ENCODE measurements at regions not wholly inside any gene's neighbourhood (a gene's known extent, or its start where the extent isn't known, plus 50 kb on each side); places are given as distances from the start of the nearest gene placed in this dataset.

- Histone ChIP-seq H2BK20ac (ENCODE audit: low read length) (no peak overlapping the region), H4K5ac (ENCODE audit: insufficient read length, low read depth, low read length) (no peak overlapping the region), H3K27ac (ENCODE audit: low read depth, low read length) (no peak overlapping the region), H4K8ac (ENCODE audit: extremely low read depth, insufficient read depth, low read length) (no peak overlapping the region), H3K27me3 (replicated peaks in 1 of 4; ENCODE audit: control insufficient read depth in 3 of 4, extremely low read depth in 1 of 4, insufficient read depth in 3 of 4, low read length in 3 of 4) (peaks cover 0 to under 1% (median 0%) of the 10 kb centered on the region in 4 experiments; a peak in 1 of 7 replicates), H4K20me1 (replicated peaks in 1 of 2; ENCODE audit: control insufficient read depth in 1 of 2, insufficient read depth in 2 of 2, low read length in 2 of 2) (no peaks in the 10 kb centered on the region), H3K18ac (ENCODE audit: extremely low read depth, low read length) (no peak overlapping the region), H3K23me2 (ENCODE audit: low read depth, low read length) (no peaks in the 10 kb centered on the region), H2BK12ac (ENCODE audit: low read depth, low read length) (no peak overlapping the region), H3K4me3 (ENCODE audit: extremely low read depth in 1 of 4, insufficient read depth in 2 of 4, low read depth in 3 of 4, low read length in 4 of 4) (no peak overlapping the region), H3K4me2 (ENCODE audit: insufficient read depth in 1 of 2, low read depth in 2 of 2, low read length in 2 of 2) (no peak overlapping the region), H3K23ac (ENCODE audit: insufficient read length) (peak overlapping the region; percentile 52), H2BK5ac (ENCODE audit: low read depth, low read length) (no peak overlapping the region), H3K56ac (replicated peaks; ENCODE audit: insufficient read length, low read depth, low read length) (no peak overlapping the region), H3K4me1 (replicated peaks in 1 of 4; ENCODE audit: control insufficient read depth in 3 of 4, insufficient read depth in 4 of 4, low read length in 3 of 4) (no peaks in the 10 kb centered on the region), H4K91ac (replicated peaks; ENCODE audit: insufficient read length, low read length) (no peak overlapping the region), H3K79me1 (ENCODE audit: low read depth, low read length) (no peaks in the 10 kb centered on the region), H2BK15ac (ENCODE audit: low read length) (no peak overlapping the region), H2BK120ac (replicated peaks; ENCODE audit: low read depth, low read length) (no peak overlapping the region), H3K9me3 (ENCODE audit: insufficient read depth in 2 of 2, low read depth in 1 of 2, low read length in 1 of 2) (no peaks in the 10 kb centered on the region), H2AK5ac (ENCODE audit: low read depth, low read length) (no peak overlapping the region), H3K9ac (replicated peaks in 1 of 4; ENCODE audit: extremely low read depth in 1 of 4, low read depth in 3 of 4, low read length in 3 of 4) (no peak overlapping the region), H3K79me2 (ENCODE audit: control insufficient read depth in 1 of 2, insufficient read depth in 2 of 2, low read length in 2 of 2) (no peaks in the 10 kb centered on the region), H3K14ac (ENCODE audit: insufficient read length) (no peak overlapping the region), H3K36me3 (ENCODE audit: control insufficient read depth in 2 of 4, insufficient read depth in 4 of 4, low read length in 3 of 4) (no peaks in the 10 kb centered on the region), H3K4ac (replicated peaks; ENCODE audit: insufficient read length, low read depth, low read length) (no peak overlapping the region), H2AFZ (ENCODE audit: low read length) (no peak overlapping the region)
- 87% methylated on average over 1 of the region's 1 CpG; no CpG with 5 or more reads in 1 of the 2 experiments for WGBS, 2 experiments (ENCODE audit: extremely low coverage in 1 of 2, insufficient coverage in 1 of 2, insufficient read length in 1 of 2, insufficient replicate concordance in 2 of 2, low coverage in 1 of 2, low lambda C conversion rate in 2 of 2, missing lambda C conversion rate in 1 of 2)
- POLR2A ChIA-PET (ENCODE audit: partially characterized antibody) = no interaction called here
- CTCF ChIA-PET (ENCODE audit: partially characterized antibody) = no interaction called here
- FAIRE-seq (no peak), DNase-seq (ENCODE audit: low read depth in 1 of 2, low spot score in 2 of 2) (no peak)
- no peak for TF ChIP-seq TAF7 (optimal IDR thresholded peaks at IDR 0.05; ENCODE audit: borderline replicate concordance, low read depth, low read length)
- no peak for TF ChIP-seq BCL11A (IDR thresholded peaks at IDR 0.05; ENCODE audit: low read depth in 2 of 2, low read length in 2 of 2)
- no peak for TF ChIP-seq KDM4A (IDR thresholded peaks at IDR 0.05; ENCODE audit: low read depth, low read length, severe bottlenecking)
- TF ChIP-seq SIRT6 (IDR thresholded peaks at IDR 0.05; ENCODE audit: low read length) = no peak
- no peak for TF ChIP-seq HDAC2 (IDR thresholded peaks at IDR 0.05; ENCODE audit: borderline replicate concordance in 1 of 2, low read depth in 2 of 2, low read length in 2 of 2)
- no peak for TF ChIP-seq RBBP5 (IDR thresholded peaks at IDR 0.05; ENCODE audit: borderline replicate concordance, low read depth, low read length)
- TF ChIP-seq BRCA1 (IDR thresholded peaks at IDR 0.05; ENCODE audit: low read depth, low read length) = no peak
- TF ChIP-seq CREB1 (IDR thresholded peaks at IDR 0.05) = no peak
- no peak for TF ChIP-seq ATF3 (IDR thresholded peaks at IDR 0.05; ENCODE audit: insufficient read depth, low read depth, low read length)
- no peak for TF ChIP-seq TBP (IDR thresholded peaks at IDR 0.05; ENCODE audit: low read depth, low read length)
- no peak for TF ChIP-seq E2F6 (IDR thresholded peaks at IDR 0.05)
- TF ChIP-seq RAD21 (IDR thresholded peaks at IDR 0.05 in 1 of 2, conservative IDR thresholded peaks at IDR 0.05 in 1 of 2; ENCODE audit: low read depth in 2 of 2, low read length in 2 of 2) = no peak
- TF ChIP-seq SP4 (IDR thresholded peaks at IDR 0.05; ENCODE audit: low read length) = no peak
- no peak for TF ChIP-seq CHD2 (IDR thresholded peaks at IDR 0.05; ENCODE audit: low read length)
Measured at GRCh38 chr11:80420374-80420773, 979.5 kb upstream of the TENM4 start.

All from H1 (cell line).